ENCODE measurements at regions not wholly inside any gene's neighbourhood (a gene's known extent, or its start where the extent isn't known, plus 50 kb on each side); places are given as distances from the start of the nearest gene placed in this dataset.

DNA sequence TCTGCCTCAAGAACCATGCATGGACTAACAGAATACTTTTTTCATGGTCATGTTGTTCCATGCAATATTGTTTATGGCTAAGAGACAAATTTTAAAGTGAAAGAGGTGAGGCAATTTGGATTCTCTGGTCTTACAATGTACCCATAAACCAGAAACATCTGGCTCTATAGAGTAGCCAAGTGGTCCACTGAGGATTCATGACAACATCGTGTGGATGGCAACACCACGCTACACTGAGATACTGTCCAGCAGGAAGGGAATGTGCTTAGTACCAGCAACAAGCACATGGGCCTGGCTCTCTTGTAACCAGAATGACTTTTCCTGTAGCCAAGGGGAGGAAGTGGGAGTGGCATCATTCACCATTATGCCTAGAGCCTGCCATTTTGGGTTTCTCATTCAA lies 218.2 kb downstream of the GADD45G start:
- no peak overlapping the region for H3K4me3 ChIP-seq (ENCODE audit: low read depth, low read length)
- POLR2A ChIA-PET, result no interaction called here
- H3K36me3 ChIP-seq (ENCODE audit: control insufficient read depth in 2 of 2, insufficient read depth in 1 of 2, low read length in 2 of 2), result no peaks in the 10 kb centered on the region
- no peaks in the 10 kb centered on the region for H3K4me1 ChIP-seq (ENCODE audit: control insufficient read depth, insufficient read depth, low read length)
- H3K9me3 ChIP-seq (ENCODE audit: control insufficient read depth, insufficient read depth, low read depth, low read length), result no peaks in the 10 kb centered on the region
- CTCF ChIA-PET, result no interaction called here
- H3K27ac ChIP-seq (ENCODE audit: extremely low read depth, low read depth, low read length), result no peak overlapping the region
- TF ChIP-seq ZNF664 (tag by site-specific recombination; IDR thresholded peaks at IDR 0.05) (no peak), ZNF585B (tag by site-specific recombination; IDR thresholded peaks at IDR 0.05) (no peak), ZNF561 (tag by site-specific recombination; IDR thresholded peaks at IDR 0.05; ENCODE audit: borderline replicate concordance) (no peak), REPIN1 (tag by site-specific recombination; IDR thresholded peaks at IDR 0.05; ENCODE audit: low read depth) (no peak), ZNF341 (tag by site-specific recombination; IDR thresholded peaks at IDR 0.05; ENCODE audit: low read depth) (no peak), ZSCAN4 (tag by site-specific recombination; IDR thresholded peaks at IDR 0.05) (no peak), ZNF223 (tag by site-specific recombination; IDR thresholded peaks at IDR 0.05) (no peak), ZNF747 (tag by site-specific recombination; IDR thresholded peaks at IDR 0.05) (no peak), ZNF596 (tag by site-specific recombination; IDR thresholded peaks at IDR 0.05) (no peak), ZNF571 (tag by site-specific recombination; IDR thresholded peaks at IDR 0.05) (no peak), ZNF112 (tag by site-specific recombination; IDR thresholded peaks at IDR 0.05) (no peak), ZNF292 (tag by site-specific recombination; IDR thresholded peaks at IDR 0.05; ENCODE audit: borderline replicate concordance, low read depth) (no peak), ZNF76 (tag by site-specific recombination; IDR thresholded peaks at IDR 0.05; ENCODE audit: borderline replicate concordance, low read depth) (no peak)
- TF ChIP-seq, protein P1, sequence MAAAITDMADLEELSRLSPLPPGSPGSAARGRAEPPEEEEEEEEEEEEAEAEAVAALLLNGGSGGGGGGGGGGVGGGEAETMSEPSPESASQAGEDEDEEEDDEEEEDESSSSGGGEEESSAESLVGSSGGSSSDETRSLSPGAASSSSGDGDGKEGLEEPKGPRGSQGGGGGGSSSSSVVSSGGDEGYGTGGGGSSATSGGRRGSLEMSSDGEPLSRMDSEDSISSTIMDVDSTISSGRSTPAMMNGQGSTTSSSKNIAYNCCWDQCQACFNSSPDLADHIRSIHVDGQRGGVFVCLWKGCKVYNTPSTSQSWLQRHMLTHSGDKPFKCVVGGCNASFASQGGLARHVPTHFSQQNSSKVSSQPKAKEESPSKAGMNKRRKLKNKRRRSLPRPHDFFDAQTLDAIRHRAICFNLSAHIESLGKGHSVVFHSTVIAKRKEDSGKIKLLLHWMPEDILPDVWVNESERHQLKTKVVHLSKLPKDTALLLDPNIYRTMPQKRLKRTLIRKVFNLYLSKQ (tag by site-specific recombination; IDR thresholded peaks at IDR 0.05; ENCODE audit: borderline replicate concordance), result no peak

GRCh38 chr9:89825669-89826068 lies 220.9 kb downstream of the GADD45G start:
- Histone ChIP-seq H3K27ac (ENCODE audit: extremely low read depth, low read depth, low read length) (no peak overlapping the region), H3K36me3 (ENCODE audit: control insufficient read depth in 2 of 2, insufficient read depth in 1 of 2, low read length in 2 of 2) (no peaks in the 10 kb centered on the region), H3K9me3 (ENCODE audit: control insufficient read depth, insufficient read depth, low read depth, low read length) (no peaks in the 10 kb centered on the region), H3K4me3 (ENCODE audit: low read depth, low read length) (no peak overlapping the region), H3K4me1 (ENCODE audit: control insufficient read depth, insufficient read depth, low read length) (no peaks in the 10 kb centered on the region)
- CTCF ChIA-PET, result interaction anchor here (0.7 kb wide), 1 partner anchor 44 kb away, joined by 3 read pairs; no protein-coding TSS in a partner anchor
- TF ChIP-seq KLF10 (tag by site-specific recombination; IDR thresholded peaks at IDR 0.05) (no peak), ZNF114 (tag by site-specific recombination; IDR thresholded peaks at IDR 0.05) (no peak)
- POLR2A ChIA-PET, result interaction anchor here (0.7 kb wide), 1 partner anchor 69 kb away, joined by 6 read pairs; no protein-coding TSS in a partner anchor

DNA sequence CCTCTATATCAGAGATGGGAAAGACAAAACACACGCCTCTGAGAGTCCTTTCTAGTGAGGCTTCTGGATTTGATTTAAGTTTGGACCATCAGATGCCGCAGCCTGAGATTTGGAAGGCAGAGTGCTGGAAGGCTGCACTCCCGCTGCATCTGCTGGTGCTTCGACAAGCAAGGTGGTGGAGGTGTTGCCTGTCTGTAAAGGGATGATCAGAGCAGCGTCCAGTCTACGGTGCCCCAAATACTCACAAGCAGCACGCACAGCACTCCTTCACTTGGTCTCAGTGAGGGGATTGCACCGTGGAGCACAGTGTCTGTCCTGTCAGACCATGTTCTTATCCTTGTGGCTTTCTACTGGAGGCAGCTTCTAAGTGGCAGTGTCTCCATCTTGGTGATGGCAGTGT lies 221.4 kb downstream of the GADD45G start:
- no peaks in the 10 kb centered on the region for H3K9me3 ChIP-seq (ENCODE audit: control insufficient read depth, insufficient read depth, low read depth, low read length)
- POLR2A ChIA-PET, result no interaction called here
- CTCF ChIA-PET, result interaction anchor here (0.7 kb wide), 1 partner anchor 228 kb away, joined by 3 read pairs; no protein-coding TSS in a partner anchor
- no peak for TF ChIP-seq ZSCAN16 (tag by site-specific recombination; IDR thresholded peaks at IDR 0.05)
- no peak for TF ChIP-seq ZNF488 (tag by site-specific recombination; IDR thresholded peaks at IDR 0.05)
- TF ChIP-seq ZNF335 (tag by site-specific recombination; conservative IDR thresholded peaks at IDR 0.05), result no peak
- TF ChIP-seq ZBTB17 (tag by site-specific recombination; IDR thresholded peaks at IDR 0.05), result no peak
- TF ChIP-seq PBX3 (CRISPR knock-in tag; IDR thresholded peaks at IDR 0.05), result no peak
- no peak for TF ChIP-seq HOXC10 (CRISPR knock-in tag; IDR thresholded peaks at IDR 0.05)
- no peak for TF ChIP-seq ZNF514 (tag by site-specific recombination; IDR thresholded peaks at IDR 0.05)
- no peak for TF ChIP-seq GFI1B (tag by site-specific recombination; IDR thresholded peaks at IDR 0.05)

More for the DNA sequence above, 221.4 kb downstream of the GADD45G start:
- H3K36me3 ChIP-seq (ENCODE audit: control insufficient read depth in 2 of 2, insufficient read depth in 1 of 2, low read length in 2 of 2), result no peaks in the 10 kb centered on the region
- no peak overlapping the region for H3K27ac ChIP-seq (ENCODE audit: extremely low read depth, low read depth, low read length)
- no peaks in the 10 kb centered on the region for H3K4me1 ChIP-seq (ENCODE audit: control insufficient read depth, insufficient read depth, low read length)
- no peak overlapping the region for H3K4me3 ChIP-seq (ENCODE audit: low read depth, low read length)
